Erythroblast (primary cell): ENCODE measurements at regions not wholly inside any gene's neighbourhood (a gene's known extent, or its start where the extent isn't known, plus 50 kb on each side); places are given as distances from the start of the nearest gene placed in this dataset.

Source experiments
- GATA1 ChIP-seq: IDR thresholded peaks from 2 replicates; pipeline ENCODE4 v1.6.1; 2011; ENCODE audit warnings: low read depth, mild to moderate bottlenecking, control low read depth, low read length, moderate library complexity
- POLR2A ChIP-seq: IDR thresholded peaks from 2 replicates; pipeline ENCODE4 v1.6.1; 2011; ENCODE audit warnings: mild to moderate bottlenecking, low read length

DNA sequence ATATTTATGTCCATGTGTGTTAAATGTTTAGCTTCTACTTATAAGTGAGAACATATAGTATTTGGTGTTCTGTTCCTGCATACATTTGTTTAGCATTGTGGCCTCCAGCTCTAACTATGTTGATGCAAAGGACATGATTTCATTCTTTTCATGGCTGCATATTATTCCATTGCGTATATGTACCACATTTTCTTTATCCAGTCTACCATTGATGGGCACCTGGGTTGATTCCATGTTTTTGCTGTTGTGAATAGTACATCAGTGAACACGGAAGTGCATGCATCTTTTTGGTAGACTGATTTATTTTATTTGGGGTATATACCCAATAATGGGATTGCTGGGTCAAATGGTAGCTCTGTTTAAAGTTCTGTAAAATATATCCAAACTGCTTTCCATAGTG lies 359.0 kb downstream of the SLCO4C1 start:
- no peak for TF ChIP-seq POLR2A
- no peak for TF ChIP-seq GATA1
